Heart left ventricle (tissue), 13 donors: ENCODE measurements at regions not wholly inside any gene's neighbourhood (a gene's known extent, or its start where the extent isn't known, plus 50 kb on each side); places are given as distances from the start of the nearest gene placed in this dataset.

Experiments
- CTCF ChIP-seq, 12 donors: fragments of 200-600 bp; sonication (generic) in 4 of 12; IDR thresholded peaks; one replicate each; pipeline versions ENCODE4 v1.5.0 to v1.8.0; 2018 to 2022; ENCODE audit warnings: antibody characterized with exemption in 12 of 12, mild to moderate bottlenecking in 5 of 12
- POLR2A ChIP-seq, 2 donors: fragments of 450-650 bp; IDR thresholded peaks; one replicate each; pipeline ENCODE4 v1.6.1; 2017; ENCODE audit warnings: antibody characterized with exemption in 2 of 2, mild to moderate bottlenecking in 2 of 2, moderate library complexity in 2 of 2
- donor health status: ischemic (EF 13 %, LVEDD 7.1; RV severe dilation, severe dysfunction).
- donor health status: DM: no; HTN: yes; CAD: no.
- donor health status: DM: no; HTN: no; CAD: no.
- donor health status: ischemic (EF 25% LVEDD 6.9; RV normal size, moderate dysfunction).
- donor health status: ischemic (EF 25% LVEDD 5.7; RV mildly dilated, moderate dysfunction).
- donor health status: ischemic (EF 35%, LVEDD 5.7; RV mildly dilated, moderate dysfunction).
- donor health status: nonischemic (EF 11% LVEDD 7.7; RV severe dilation, severe dysfunction).
- donor health status: DM: yes; HTN: yes; CAD: no.
- donor health status: PGD.
- donor health status: ischemic (EF 29% LVEDD 5.4; RV normal size, mild dysfunction).
- donor health status: nonischemic (EF 23%, LVEDD 6.1; RV moderate dilation, normal function).

- TF ChIP-seq POLR2A (IDR thresholded peaks at IDR 0.05) (no peak), CTCF (IDR thresholded peaks at IDR 0.05) (no peak)
Measured at GRCh38 chr4:3867403-3868100, 101.4 kb downstream of the ADRA2C start.
